Gastrocnemius medialis (tissue), 4 donors: ENCODE measurements at regions not wholly inside any gene's neighbourhood (a gene's known extent, or its start where the extent isn't known, plus 50 kb on each side); places are given as distances from the start of the nearest gene placed in this dataset.

Experiments
- ATAC-seq, 2 donors: fragments of 150-250 bp; one replicate each; pipeline ENCODE4 v1.9.1; 2016
- DNase-seq, 2 donors: peaks; one replicate each; pipeline ENCODE4 v3.0.0-alpha.2; 2019
- H3K27ac ChIP-seq, 4 donors: fragments of 200-600 bp; sonication (generic); 1 replicate in 1 of 4; 2 replicates in 3 of 4; pipeline ENCODE4 v1.5.1; 2016 to 2018; ENCODE audit warnings: mild to moderate bottlenecking in 2 of 4, moderate library complexity in 1 of 4
- H3K27me3 ChIP-seq, 3 donors: fragments of 200-600 bp; sonication (generic) in 2 of 3; 1 replicate in 1 of 3; 2 replicates in 2 of 3; pipeline versions ENCODE4 v1.5.1 to v1.6.0; 2016 to 2019; ENCODE audit warnings: mild to moderate bottlenecking in 1 of 3, moderate library complexity in 1 of 3
- H3K36me3 ChIP-seq, 2 donors: fragments of 200-600 bp; sonication (generic) in 1 of 2; one replicate each; pipeline ENCODE4 v1.5.1; 2017 to 2018
- H3K4me1 ChIP-seq, 2 donors: fragments of 200-600 bp; sonication (generic) in 1 of 2; one replicate each; pipeline ENCODE4 v1.5.1; 2016 to 2017; ENCODE audit warnings: mild to moderate bottlenecking in 2 of 2
- H3K4me3 ChIP-seq, 4 donors: fragments of 200-600 bp; sonication (generic) in 3 of 4; 1 replicate in 1 of 4; 2 replicates in 3 of 4; pipeline ENCODE4 v1.5.1; 2016 to 2019; ENCODE audit warnings: mild to moderate bottlenecking in 2 of 4
- H3K9me3 ChIP-seq, 3 donors: fragments of 200-600 bp; sonication (generic) in 2 of 3; 1 replicate in 1 of 3; 2 replicates in 2 of 3; pipeline ENCODE4 v1.5.1; 2016 to 2019
- CTCF ChIP-seq, 5 experiments: fragments of 450-650 bp in 3 of 5; fragments of 200-600 bp in 2 of 5; sonication (generic) in 2 of 5; IDR thresholded peaks in 4 of 5; conservative IDR thresholded peaks in 1 of 5; 1 replicate in 4 of 5; 2 replicates in 1 of 5; pipeline ENCODE4 v1.5.1; 2016 to 2019; ENCODE audit warnings: antibody characterized with exemption in 5 of 5, mild to moderate bottlenecking in 3 of 5, moderate library complexity in 3 of 5
- POLR2A ChIP-seq, 2 donors: fragments of 450-650 bp; IDR thresholded peaks; one replicate each; pipeline ENCODE4 v1.6.1; 2017; ENCODE audit warnings: antibody characterized with exemption in 2 of 2, mild to moderate bottlenecking in 2 of 2, moderate library complexity in 2 of 2
- in situ Hi-C, 4 donors: fragments of 200-750 bp; cut with MboI; loops; one replicate each; pipeline versions ENCODE4 v1.15.0 to v1.8.0; 2017; ENCODE audit warnings: low sequenced_read_pairs in 4 of 4
- intact Hi-C: fragments of 100-400 bp; cut with DNase I; formaldehyde crosslinking; loops from one replicate; pipeline ENCODE4 v1.15.1; 2023; ENCODE audit warnings: low total_unique reads

GRCh38 chr14:106487600-106487999 lies 961.2 kb downstream of the TMEM121 start:
- Histone ChIP-seq H3K27ac (no peak overlapping the region), H3K27me3 (no peaks in the 10 kb centered on the region), H3K4me1 (no peaks in the 10 kb centered on the region), H3K9me3 (no peaks in the 10 kb centered on the region), H3K36me3 (no peaks in the 10 kb centered on the region), H3K4me3 (no peak overlapping the region)
- ATAC-seq = no peak
- DNase-seq = no peak
- intact Hi-C loops (no loop called here), in situ Hi-C loops (no loop called here)
- TF ChIP-seq CTCF (IDR thresholded peaks at IDR 0.05 in 4 of 5, conservative IDR thresholded peaks at IDR 0.05 in 1 of 5) (no peak), POLR2A (IDR thresholded peaks at IDR 0.05) (no peak)

GRCh38 chr14:106488291-106488690 lies 961.9 kb downstream of the TMEM121 start:
- H3K9me3 ChIP-seq = no peaks in the 10 kb centered on the region
- TF ChIP-seq CTCF (IDR thresholded peaks at IDR 0.05 in 4 of 5, conservative IDR thresholded peaks at IDR 0.05 in 1 of 5) (no peak), POLR2A (IDR thresholded peaks at IDR 0.05) (no peak)
- in situ Hi-C loops = no loop called here
- H3K27me3 ChIP-seq = no peaks in the 10 kb centered on the region
- H3K27ac ChIP-seq = no peak overlapping the region
- ATAC-seq (no peak), DNase-seq (no peak)
- intact Hi-C loops = no loop called here
- no peaks in the 10 kb centered on the region for H3K36me3 ChIP-seq
- H3K4me3 ChIP-seq = no peak overlapping the region
- no peaks in the 10 kb centered on the region for H3K4me1 ChIP-seq

GRCh38 chr14:106489112-106489881 lies 962.9 kb downstream of the TMEM121 start:
- DNase-seq (no peak), ATAC-seq (no peak)
- intact Hi-C loops (no loop called here), in situ Hi-C loops (no loop called here)
- Histone ChIP-seq H3K27me3 (no peaks in the 10 kb centered on the region), H3K9me3 (no peaks in the 10 kb centered on the region), H3K4me3 (no peak overlapping the region), H3K27ac (no peak overlapping the region), H3K36me3 (no peaks in the 10 kb centered on the region), H3K4me1 (no peaks in the 10 kb centered on the region)
- no peak for TF ChIP-seq CTCF (IDR thresholded peaks at IDR 0.05 in 4 of 5, conservative IDR thresholded peaks at IDR 0.05 in 1 of 5)
- TF ChIP-seq POLR2A (IDR thresholded peaks at IDR 0.05) = no peak

GRCh38 chr14:106490442-106490841 lies 964.1 kb downstream of the TMEM121 start:
- intact Hi-C loops (no loop called here), in situ Hi-C loops (no loop called here)
- TF ChIP-seq POLR2A (IDR thresholded peaks at IDR 0.05) = no peak
- no peak for TF ChIP-seq CTCF (IDR thresholded peaks at IDR 0.05 in 4 of 5, conservative IDR thresholded peaks at IDR 0.05 in 1 of 5)
- Histone ChIP-seq H3K36me3 (no peaks in the 10 kb centered on the region), H3K27ac (no peak overlapping the region), H3K4me1 (no peaks in the 10 kb centered on the region), H3K9me3 (no peaks in the 10 kb centered on the region), H3K4me3 (no peak overlapping the region), H3K27me3 (no peaks in the 10 kb centered on the region)
- ATAC-seq (no peak), DNase-seq (no peak)

GRCh38 chr14:106491851-106492250 lies 965.5 kb downstream of the TMEM121 start:
- DNase-seq (no peak), ATAC-seq (no peak)
- Histone ChIP-seq H3K27me3 (no peaks in the 10 kb centered on the region), H3K27ac (no peak overlapping the region), H3K36me3 (no peaks in the 10 kb centered on the region), H3K9me3 (no peaks in the 10 kb centered on the region), H3K4me3 (no peak overlapping the region), H3K4me1 (no peaks in the 10 kb centered on the region)
- intact Hi-C loops (no loop called here), in situ Hi-C loops (no loop called here)
- TF ChIP-seq CTCF (IDR thresholded peaks at IDR 0.05 in 4 of 5, conservative IDR thresholded peaks at IDR 0.05 in 1 of 5) = no peak
- no peak for TF ChIP-seq POLR2A (IDR thresholded peaks at IDR 0.05)
